Fibroblast of lung (primary cell): ENCODE measurements at regions not wholly inside any gene's neighbourhood (a gene's known extent, or its start where the extent isn't known, plus 50 kb on each side); places are given as distances from the start of the nearest gene placed in this dataset.

Source experiments
- DNase-seq, 2 donors: peaks; one replicate each; pipeline versions ENCODE4 v3.0.0 to v3.0.0-alpha.2; 2010; ENCODE audit warnings: low read depth in 2 of 2
- H2AFZ ChIP-seq: 2 replicates; pipeline ENCODE4 v1.5.1; 2012; ENCODE audit warnings: low read length, control low read depth, inconsistent platforms
- H3K27ac ChIP-seq: 2 replicates; pipeline ENCODE4 v1.5.1; 2011; ENCODE audit warnings: low read length, control low read depth; ENCODE audit not compliant: insufficient read depth
- H3K27me3 ChIP-seq: 2 replicates; pipeline ENCODE4 v1.5.1; 2011; ENCODE audit warnings: mild to moderate bottlenecking, low read length; ENCODE audit not compliant: control insufficient read depth, insufficient read depth
- H3K36me3 ChIP-seq: 2 replicates; pipeline ENCODE4 v1.5.1; 2011; ENCODE audit warnings: low read length; ENCODE audit not compliant: control insufficient read depth, insufficient read depth
- H3K4me1 ChIP-seq: 2 replicates; pipeline ENCODE4 v1.5.1; 2011; ENCODE audit warnings: low read length; ENCODE audit not compliant: control insufficient read depth, insufficient read depth; ENCODE audit errors: extremely low read depth
- H3K4me2 ChIP-seq: 2 replicates; pipeline ENCODE4 v1.5.1; 2011; ENCODE audit warnings: low read length, control low read depth; ENCODE audit not compliant: insufficient read depth; ENCODE audit errors: extremely low read depth
- H3K4me3 ChIP-seq, 4 experiments: fragments of 200-600 bp in 1 of 4; sonication (generic) in 1 of 4; replicated peaks in 1 of 4; 2 replicates each; pipeline ENCODE4 v1.5.1; 2011 to 2016; ENCODE audit warnings: low read length in 4 of 4, low read depth in 3 of 4, mild to moderate bottlenecking in 3 of 4, control low read depth in 2 of 4, inconsistent platforms in 1 of 4, mixed read lengths in 1 of 4; ENCODE audit not compliant: insufficient read depth in 1 of 4; ENCODE audit errors: control extremely low read depth in 1 of 4
- H3K79me2 ChIP-seq: 2 replicates; pipeline ENCODE4 v1.5.1; 2012; ENCODE audit warnings: mild to moderate bottlenecking, low read length, inconsistent platforms; ENCODE audit not compliant: control insufficient read depth, insufficient read depth
- H3K9ac ChIP-seq: 2 replicates; pipeline ENCODE4 v1.5.1; 2011; ENCODE audit warnings: mild to moderate bottlenecking, low read length, control low read depth; ENCODE audit not compliant: insufficient read depth
- H3K9me3 ChIP-seq: 2 replicates; pipeline ENCODE4 v1.5.1; 2012; ENCODE audit warnings: low read depth, low read length; ENCODE audit not compliant: control insufficient read depth, insufficient read depth
- H4K20me1 ChIP-seq: 2 replicates; pipeline ENCODE4 v1.5.1; 2011; ENCODE audit warnings: low read length; ENCODE audit not compliant: control insufficient read depth, insufficient read depth; ENCODE audit errors: extremely low read depth
- CTCF ChIP-seq, 2 donors: IDR thresholded peaks in 1 of 2; conservative IDR thresholded peaks in 1 of 2; 1 replicate in 1 of 2; 2 replicates in 1 of 2; pipeline ENCODE4 v1.5.1; 2011 to 2012; ENCODE audit warnings: low read length in 2 of 2, control low read depth in 1 of 2, inconsistent platforms in 1 of 2, low read depth in 1 of 2, mild to moderate bottlenecking in 1 of 2
- EZH2 ChIP-seq: IDR thresholded peaks from 2 replicates; pipeline ENCODE4 v1.5.1; 2012; ENCODE audit warnings: low read length, control low read depth, mild to moderate bottlenecking; ENCODE audit errors: missing control alignments

GRCh38 chr3:72664184-72664975 is 183.9 kb downstream of the SHQ1 start:
- DNase-seq = peak in 1 of 2 donors; percentile 11
- no peaks in the 10 kb centered on the region for H3K36me3 ChIP-seq
- H3K9me3 ChIP-seq = no peaks in the 10 kb centered on the region
- H3K9ac ChIP-seq = no peak overlapping the region
- H3K4me3 ChIP-seq = no peak overlapping the region
- H4K20me1 ChIP-seq = no peaks in the 10 kb centered on the region
- no peak overlapping the region for H2AFZ ChIP-seq
- H3K4me1 ChIP-seq = no peaks in the 10 kb centered on the region
- H3K79me2 ChIP-seq = no peaks in the 10 kb centered on the region
- TF ChIP-seq EZH2 = no peak
- TF ChIP-seq CTCF (conservative IDR thresholded peaks at IDR 0.05 in 1 of 2, IDR thresholded peaks at IDR 0.05 in 1 of 2; ENCODE audit: low read depth in 1 of 2, low read length in 2 of 2) = no peak
- H3K27ac ChIP-seq = no peak overlapping the region
- peaks cover 2% of the 10 kb centered on the region for H3K27me3 ChIP-seq
- H3K4me2 ChIP-seq = no peak overlapping the region

GRCh38 chr3:72663429-72663828 is 184.8 kb downstream of the SHQ1 start:
- Histone ChIP-seq H3K79me2 (no peaks in the 10 kb centered on the region), H4K20me1 (no peaks in the 10 kb centered on the region), H3K27me3 (no peaks in the 10 kb centered on the region), H3K27ac (no peak overlapping the region), H3K36me3 (no peaks in the 10 kb centered on the region), H3K9me3 (no peaks in the 10 kb centered on the region), H2AFZ (no peak overlapping the region), H3K4me1 (no peaks in the 10 kb centered on the region), H3K4me2 (no peak overlapping the region), H3K4me3 (no peak overlapping the region), H3K9ac (no peak overlapping the region)
- no peak for DNase-seq
- TF ChIP-seq EZH2 (no peak), CTCF (conservative IDR thresholded peaks at IDR 0.05 in 1 of 2, IDR thresholded peaks at IDR 0.05 in 1 of 2; ENCODE audit: low read depth in 1 of 2, low read length in 2 of 2) (no peak)

- no peak for TF ChIP-seq EZH2
- TF ChIP-seq CTCF (conservative IDR thresholded peaks at IDR 0.05 in 1 of 2, IDR thresholded peaks at IDR 0.05 in 1 of 2; ENCODE audit: low read depth in 1 of 2, low read length in 2 of 2) = no peak
- Histone ChIP-seq H3K9ac (no peak overlapping the region), H3K4me1 (no peaks in the 10 kb centered on the region), H2AFZ (no peak overlapping the region), H3K4me2 (no peak overlapping the region), H3K27me3 (no peaks in the 10 kb centered on the region), H3K4me3 (no peak overlapping the region), H3K27ac (no peak overlapping the region), H3K79me2 (no peaks in the 10 kb centered on the region), H3K9me3 (no peaks in the 10 kb centered on the region), H3K36me3 (no peaks in the 10 kb centered on the region), H4K20me1 (no peaks in the 10 kb centered on the region)
- DNase-seq = peak; percentile 73 to 84
Observed at GRCh38 chr3:72661115-72661457, 187.2 kb downstream of the SHQ1 start.
